Spleen (tissue), 11 donors: ENCODE measurements at regions not wholly inside any gene's neighbourhood (a gene's known extent, or its start where the extent isn't known, plus 50 kb on each side); places are given as distances from the start of the nearest gene placed in this dataset.
"Not testable (repeated sequence)": the region's sequence is repeated elsewhere in the genome, so short reads cannot be mapped to it uniquely, and the experiment has no call there.

ENCODE experiments used
- DNase-seq: peaks from one replicate; pipeline ENCODE4 v3.0.0-alpha.2; 2020
- H3K27ac ChIP-seq, 8 donors: fragments of 200-600 bp; sonication (generic) in 7 of 8; 1 replicate in 4 of 8; 2 replicates in 4 of 8; pipeline versions ENCODE4 v1.5.0 to v1.8.0; 2016 to 2021; ENCODE audit warnings: inconsistent platforms in 4 of 8, mild to moderate bottlenecking in 4 of 8, moderate library complexity in 1 of 8
- H3K27me3 ChIP-seq, 7 donors: fragments of 200-600 bp; sonication (generic) in 6 of 7; replicated peaks in 1 of 7; 1 replicate in 4 of 7; 2 replicates in 3 of 7; pipeline versions ENCODE4 v1.5.0 to v1.8.0; 2016 to 2021; ENCODE audit warnings: inconsistent platforms in 3 of 7, mild to moderate bottlenecking in 1 of 7
- H3K36me3 ChIP-seq, 6 donors: fragments of 200-600 bp; sonication (generic) in 5 of 6; 1 replicate in 4 of 6; 2 replicates in 2 of 6; pipeline versions ENCODE4 v1.5.0 to v1.8.0; 2016 to 2021; ENCODE audit warnings: inconsistent platforms in 2 of 6
- H3K4me1 ChIP-seq, 6 donors: fragments of 200-600 bp; sonication (generic) in 5 of 6; 1 replicate in 3 of 6; 2 replicates in 3 of 6; pipeline versions ENCODE4 v1.5.0 to v1.8.0; 2016 to 2021; ENCODE audit warnings: inconsistent platforms in 3 of 6
- H3K4me3 ChIP-seq, 8 donors: fragments of 200-600 bp; sonication (generic) in 7 of 8; 1 replicate in 4 of 8; 2 replicates in 4 of 8; pipeline versions ENCODE4 v1.5.0 to v1.8.0; 2016 to 2021; ENCODE audit warnings: inconsistent platforms in 4 of 8, mild to moderate bottlenecking in 4 of 8, moderate library complexity in 2 of 8
- H3K9me3 ChIP-seq, 8 donors: fragments of 200-600 bp; sonication (generic) in 7 of 8; 1 replicate in 4 of 8; 2 replicates in 4 of 8; pipeline versions ENCODE4 v1.5.0 to v1.8.0; 2016 to 2021; ENCODE audit warnings: inconsistent platforms in 4 of 8
- POLR2A ChIP-seq, 3 donors: fragments of 450-650 bp; IDR thresholded peaks; one replicate each; pipeline ENCODE4 v1.5.1; 2017; ENCODE audit warnings: antibody characterized with exemption in 3 of 3, mild to moderate bottlenecking in 1 of 3
- POLR2AphosphoS5 ChIP-seq, 3 donors: sonication (generic); formaldehyde crosslinking; IDR thresholded peaks; one replicate each; pipeline ENCODE4 v1.5.1; 2017; ENCODE audit warnings: antibody characterized with exemption in 3 of 3
- WGBS, 5 donors: extraction: QIAGEN DNeasy Blood & Tissue Kit in 3 of 5; methylation state at CpG; one replicate each; pipeline versions ENCODE4 v1.1.5 to v1.1.7; 2013 to 2018; 5-methylcytosine and 5-hydroxymethylcytosine counted together
- intact Hi-C: fragments of 100-400 bp; cut with DNase I; formaldehyde crosslinking; loops from one replicate; pipeline ENCODE4 v1.15.0; 2023; ENCODE audit warnings: low total_unique reads
- TF ChIP-seq, protein P1 (sequence below), 11 experiments: fragments of 200-600 bp in 7 of 11; fragments of 450-650 bp in 4 of 11; sonication (generic) in 4 of 11; IDR thresholded peaks in 8 of 11; conservative IDR thresholded peaks in 3 of 11; 1 replicate in 7 of 11; 2 replicates in 4 of 11; pipeline versions ENCODE4 v1.4.0 to v1.8.0; 2016 to 2021; ENCODE audit warnings: antibody characterized with exemption in 11 of 11, inconsistent platforms in 4 of 11, mild to moderate bottlenecking in 1 of 11
- donor health status: healthy with polysubstance abuse.
- donor health status: DM: no; HTN: no; CAD: no; lungs with moderate emphysema.
- donor health status: DM: no; HTN: no; CAD: no.
- donor health status: Bipolar disorder and iron deficiency.
- donor health status: healthy.
- donor health status: DM: no; HTN: no; CAD: no.
- donor health status: DM: yes; HTN: yes; CAD: no.

DNA sequence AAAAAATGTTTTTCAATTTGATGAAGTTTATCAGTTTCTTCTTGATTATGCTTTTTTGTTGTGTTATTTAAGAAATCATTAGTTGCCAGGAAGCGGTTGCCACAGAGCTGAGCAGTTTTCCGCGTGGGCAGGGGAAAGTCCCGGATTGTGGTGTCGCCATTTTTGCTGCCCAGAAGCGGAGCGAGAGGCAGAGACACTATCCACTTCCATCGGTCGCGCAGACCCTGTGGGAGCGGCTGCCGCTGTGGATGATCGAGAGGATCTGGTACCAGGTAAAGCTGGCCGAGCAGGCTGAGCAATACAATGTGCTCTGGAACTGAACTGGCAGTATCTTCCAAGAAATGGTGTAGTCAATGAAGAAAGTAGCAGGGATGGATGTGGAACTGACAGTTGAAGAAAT, 119.8 kb downstream of the ZNF736 start:
- H3K27me3 ChIP-seq = no peaks in the 10 kb centered on the region
- no peak overlapping the region for H3K4me3 ChIP-seq
- no peak overlapping the region for H3K27ac ChIP-seq
- TF ChIP-seq POLR2AphosphoS5 (IDR thresholded peaks at IDR 0.05) (no peak), POLR2A (IDR thresholded peaks at IDR 0.05) (no peak)
- TF ChIP-seq, protein P1, sequence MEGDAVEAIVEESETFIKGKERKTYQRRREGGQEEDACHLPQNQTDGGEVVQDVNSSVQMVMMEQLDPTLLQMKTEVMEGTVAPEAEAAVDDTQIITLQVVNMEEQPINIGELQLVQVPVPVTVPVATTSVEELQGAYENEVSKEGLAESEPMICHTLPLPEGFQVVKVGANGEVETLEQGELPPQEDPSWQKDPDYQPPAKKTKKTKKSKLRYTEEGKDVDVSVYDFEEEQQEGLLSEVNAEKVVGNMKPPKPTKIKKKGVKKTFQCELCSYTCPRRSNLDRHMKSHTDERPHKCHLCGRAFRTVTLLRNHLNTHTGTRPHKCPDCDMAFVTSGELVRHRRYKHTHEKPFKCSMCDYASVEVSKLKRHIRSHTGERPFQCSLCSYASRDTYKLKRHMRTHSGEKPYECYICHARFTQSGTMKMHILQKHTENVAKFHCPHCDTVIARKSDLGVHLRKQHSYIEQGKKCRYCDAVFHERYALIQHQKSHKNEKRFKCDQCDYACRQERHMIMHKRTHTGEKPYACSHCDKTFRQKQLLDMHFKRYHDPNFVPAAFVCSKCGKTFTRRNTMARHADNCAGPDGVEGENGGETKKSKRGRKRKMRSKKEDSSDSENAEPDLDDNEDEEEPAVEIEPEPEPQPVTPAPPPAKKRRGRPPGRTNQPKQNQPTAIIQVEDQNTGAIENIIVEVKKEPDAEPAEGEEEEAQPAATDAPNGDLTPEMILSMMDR (IDR thresholded peaks at IDR 0.05 in 8 of 11, conservative IDR thresholded peaks at IDR 0.05 in 3 of 11) = no peak
- H3K36me3 ChIP-seq = no peaks in the 10 kb centered on the region
- no peaks in the 10 kb centered on the region for H3K4me1 ChIP-seq
- no peak for DNase-seq
- peaks cover 0 to 62% (median 44%) of the 10 kb centered on the region in 8 donors for H3K9me3 ChIP-seq
- 86 to 95% (median 92%) methylated on average over 14 of the region's 14 CpGs for WGBS, 5 donors
- intact Hi-C loops = no loop called here

DNA sequence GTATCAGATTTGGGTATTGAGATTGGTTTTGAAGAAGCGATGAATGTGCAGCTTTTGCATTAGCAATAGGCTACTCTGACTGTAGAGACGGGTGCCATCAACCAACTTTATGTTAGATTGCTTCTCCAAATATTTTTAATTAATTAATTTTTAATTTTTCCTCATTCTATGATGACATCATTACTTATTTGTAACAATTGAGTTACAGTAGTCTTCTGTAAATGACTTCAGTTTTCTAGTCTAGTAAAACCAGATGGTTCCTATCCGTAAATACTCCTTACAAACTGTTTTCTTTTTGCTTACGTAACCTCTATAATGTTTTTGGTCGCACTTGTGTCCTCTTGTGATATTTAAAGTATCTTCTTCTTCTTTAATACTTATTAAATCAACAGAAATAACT, 118.1 kb downstream of the ZNF736 start:
- intact Hi-C loops = no loop called here
- TF ChIP-seq POLR2AphosphoS5 (IDR thresholded peaks at IDR 0.05) = no peak
- no peak for TF ChIP-seq POLR2A (IDR thresholded peaks at IDR 0.05)
- Histone ChIP-seq H3K27me3 (no peaks in the 10 kb centered on the region), H3K36me3 (no peaks in the 10 kb centered on the region), H3K4me1 (no peaks in the 10 kb centered on the region), H3K9me3 (peaks cover 0 to 75% (median 51%) of the 10 kb centered on the region in 8 donors), H3K4me3 (no peak overlapping the region), H3K27ac (no peak overlapping the region)
- WGBS, 5 donors = 87 to 92% (median 91%) methylated on average over 5 of the region's 5 CpGs
- DNase-seq = no peak

DNA sequence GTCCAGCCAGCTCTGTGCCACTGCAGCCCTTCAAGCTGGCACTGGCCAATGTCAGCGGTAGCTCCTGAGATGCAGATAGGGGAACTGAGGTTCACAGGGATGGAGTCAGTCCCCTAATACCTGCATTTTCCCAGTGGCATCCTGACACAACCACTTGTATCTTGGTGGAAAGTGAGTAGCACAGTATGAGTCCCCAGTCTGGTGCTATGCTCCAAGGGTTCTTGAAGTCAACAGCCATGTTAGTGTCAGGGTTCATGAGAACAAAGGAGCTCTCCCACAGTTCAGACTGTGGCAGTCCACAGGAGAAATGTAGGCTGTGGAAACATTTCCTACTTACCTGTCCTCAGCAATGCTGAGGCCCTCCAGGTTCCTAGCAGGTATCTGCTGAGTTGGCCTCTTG, 115.5 kb downstream of the ZNF736 start:
- Histone ChIP-seq H3K27ac (no peak overlapping the region), H3K4me3 (no peak overlapping the region), H3K9me3 (peaks cover 0 to 67% (median 46%) of the 10 kb centered on the region in 8 donors), H3K36me3 (no peaks in the 10 kb centered on the region), H3K27me3 (no peaks in the 10 kb centered on the region), H3K4me1 (no peaks in the 10 kb centered on the region)
- DNase-seq = no peak
- 96 to 100% (median 100%) methylated on average over 1 of the region's 1 CpG for WGBS, 5 donors
- intact Hi-C loops = no loop called here
- TF ChIP-seq, protein P1 (IDR thresholded peaks at IDR 0.05 in 8 of 11, conservative IDR thresholded peaks at IDR 0.05 in 3 of 11) = no peak
- TF ChIP-seq POLR2A (IDR thresholded peaks at IDR 0.05) (no peak), POLR2AphosphoS5 (IDR thresholded peaks at IDR 0.05) (no peak)

DNA sequence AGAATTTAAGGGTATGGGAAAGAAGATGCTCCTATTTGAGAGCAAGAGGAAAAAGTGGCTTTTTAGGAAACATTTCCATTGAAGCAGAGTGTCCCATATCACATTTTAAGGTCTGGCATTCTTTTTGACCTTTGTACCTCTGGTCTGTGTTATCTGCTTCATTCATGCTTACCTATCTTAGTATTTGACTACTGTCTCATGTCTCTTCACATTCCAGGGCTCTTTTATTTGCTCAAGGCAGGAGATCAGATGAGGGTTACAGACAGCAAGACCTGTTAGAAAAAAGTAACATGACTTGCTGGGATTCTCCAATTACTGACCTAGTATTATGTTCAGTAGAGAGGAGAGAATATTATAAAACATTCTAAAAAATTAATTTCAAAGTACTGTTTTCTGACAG, 111.7 kb downstream of the ZNF736 start:
- H3K4me1 ChIP-seq, DNase-seq, H3K27me3 ChIP-seq, H3K4me3 ChIP-seq, intact Hi-C loops, H3K36me3 ChIP-seq, H3K27ac ChIP-seq: not testable (repeated sequence)
- peaks cover 0 to 67% (median 49%) of the 10 kb centered on the region in 8 donors for H3K9me3 ChIP-seq

DNA sequence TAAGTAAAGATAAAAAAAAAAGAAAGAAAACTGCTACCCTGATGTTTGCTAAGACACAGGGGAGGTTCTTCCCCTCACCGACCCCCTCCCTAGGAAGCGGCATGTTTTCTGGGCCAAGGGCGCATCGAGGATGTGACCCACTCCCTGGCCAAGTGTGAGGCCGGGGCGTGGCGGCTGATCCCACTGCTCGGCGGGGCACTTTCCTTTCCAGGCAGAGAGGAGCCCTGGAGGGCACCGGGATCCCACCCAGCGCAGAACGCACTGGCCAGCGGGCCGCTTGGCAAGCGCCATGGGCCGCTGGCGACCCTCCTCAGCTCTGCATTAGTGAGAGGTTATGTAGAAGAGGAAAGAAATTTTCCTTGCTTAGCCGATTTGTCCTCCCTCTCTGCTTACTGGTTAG, 93.4 kb downstream of the ZNF736 start:
- Histone ChIP-seq H3K36me3 (no peaks in the 10 kb centered on the region), H3K27ac (no peak overlapping the region), H3K27me3 (no peaks in the 10 kb centered on the region), H3K4me1 (no peaks in the 10 kb centered on the region), H3K4me3 (no peak overlapping the region), H3K9me3 (peaks cover 0 to 56% (median 38%) of the 10 kb centered on the region in 8 donors)
- TF ChIP-seq, protein P1 (IDR thresholded peaks at IDR 0.05 in 8 of 11, conservative IDR thresholded peaks at IDR 0.05 in 3 of 11) = no peak
- TF ChIP-seq POLR2AphosphoS5 (IDR thresholded peaks at IDR 0.05) (no peak), POLR2A (IDR thresholded peaks at IDR 0.05) (no peak)
- 90 to 96% (median 93%) methylated on average over 18 of the region's 18 CpGs for WGBS, 5 donors
- intact Hi-C loops = no loop called here
- no peak for DNase-seq
